Stomach (tissue), 4 donors: ENCODE measurements at regions not wholly inside any gene's neighbourhood (a gene's known extent, or its start where the extent isn't known, plus 50 kb on each side); places are given as distances from the start of the nearest gene placed in this dataset.

Experiments used
- CTCF ChIP-seq, 7 experiments: fragments of 450-650 bp in 4 of 7; fragments of 200-600 bp in 3 of 7; sonication (generic) in 3 of 7; IDR thresholded peaks; one replicate each; pipeline ENCODE4 v1.5.1; 2016 to 2019; ENCODE audit warnings: antibody characterized with exemption in 7 of 7, control low read depth in 2 of 7, mild to moderate bottlenecking in 1 of 7
- EP300 ChIP-seq: sonication (generic); formaldehyde crosslinking; IDR thresholded peaks from one replicate; pipeline ENCODE4 v1.6.1; 2017; ENCODE audit warnings: antibody characterized with exemption
- POLR2A ChIP-seq, 4 donors: fragments of 450-650 bp; IDR thresholded peaks; one replicate each; pipeline ENCODE4 v1.6.1; 2016; ENCODE audit warnings: antibody characterized with exemption in 4 of 4, control low read depth in 2 of 4, mild to moderate bottlenecking in 1 of 4, moderate library complexity in 1 of 4
- POLR2AphosphoS5 ChIP-seq, 3 donors: sonication (generic); formaldehyde crosslinking; IDR thresholded peaks; one replicate each; pipeline ENCODE4 v1.6.1; 2016; ENCODE audit warnings: antibody characterized with exemption in 3 of 3

GRCh38 chr1:60133848-60134247 lies 60.3 kb upstream of the C1orf87 start:
- no peak for TF ChIP-seq CTCF (IDR thresholded peaks at IDR 0.05)
- no peak for TF ChIP-seq EP300
- no peak for TF ChIP-seq POLR2AphosphoS5 (IDR thresholded peaks at IDR 0.05)
- no peak for TF ChIP-seq POLR2A (IDR thresholded peaks at IDR 0.05)
